Keratinocyte (primary cell): ENCODE measurements at regions not wholly inside any gene's neighbourhood (a gene's known extent, or its start where the extent isn't known, plus 50 kb on each side); places are given as distances from the start of the nearest gene placed in this dataset.

Experiments used
- DNase-seq: peaks from one replicate; pipeline ENCODE4 v3.0.0-alpha.2; 2011; ENCODE audit warnings: low read depth, missing footprints, low spot score
- FAIRE-seq: peaks from 2 replicates; lab custom pipeline; 2011; peaks lifted over from hg19 to GRCh38; lab: Jason Lieb, UNC
- H2AFZ ChIP-seq: 2 replicates; pipeline ENCODE4 v1.6.0; 2012; ENCODE audit warnings: low read length, control low read depth, inconsistent platforms; ENCODE audit not compliant: control insufficient read depth
- H3K27ac ChIP-seq: 2 replicates; pipeline ENCODE4 v1.5.1; 2011; ENCODE audit warnings: low read length; ENCODE audit not compliant: control insufficient read depth, insufficient read depth
- H3K27me3 ChIP-seq: 3 replicates; pipeline ENCODE4 v1.6.0; 2011; ENCODE audit warnings: low read length; ENCODE audit not compliant: control insufficient read depth, insufficient read depth; ENCODE audit errors: extremely low read depth
- H3K36me3 ChIP-seq, 2 experiments: 2 replicates in 1 of 2; 3 replicates in 1 of 2; pipeline ENCODE4 v1.5.1; 2011; ENCODE audit warnings: low read length in 2 of 2, mild to moderate bottlenecking in 1 of 2; ENCODE audit not compliant: control insufficient read depth in 2 of 2, insufficient read depth in 2 of 2; ENCODE audit errors: extremely low read depth in 1 of 2
- H3K4me1 ChIP-seq: 3 replicates; pipeline ENCODE4 v1.5.1; 2011; ENCODE audit warnings: low read length; ENCODE audit not compliant: control insufficient read depth, insufficient read depth; ENCODE audit errors: extremely low read depth
- H3K4me2 ChIP-seq: 3 replicates; pipeline ENCODE4 v1.6.0; 2011; ENCODE audit warnings: low read depth, low read length; ENCODE audit not compliant: control insufficient read depth, insufficient read depth; ENCODE audit errors: extremely low read depth
- H3K4me3 ChIP-seq, 3 experiments: fragments of 200-600 bp in 1 of 3; sonication (generic) in 1 of 3; 2 replicates in 2 of 3; 3 replicates in 1 of 3; pipeline ENCODE4 v1.5.1; 2011 to 2016; ENCODE audit warnings: low read length in 3 of 3, mild to moderate bottlenecking in 3 of 3, control low read depth in 2 of 3, inconsistent platforms in 1 of 3, low read depth in 1 of 3, mixed read lengths in 1 of 3, mixed run types in 1 of 3, moderate library complexity in 1 of 3; ENCODE audit not compliant: control insufficient read depth in 2 of 3, insufficient read depth in 2 of 3; ENCODE audit errors: extremely low read depth in 1 of 3
- H3K79me2 ChIP-seq: 2 replicates; pipeline ENCODE4 v1.6.0; 2012; ENCODE audit warnings: low read length; ENCODE audit not compliant: control insufficient read depth, insufficient read depth
- H3K9ac ChIP-seq: 3 replicates; pipeline ENCODE4 v1.6.0; 2011; ENCODE audit warnings: low read length; ENCODE audit not compliant: control insufficient read depth, insufficient read depth; ENCODE audit errors: extremely low read depth
- H3K9me1 ChIP-seq: 3 replicates; pipeline ENCODE4 v1.6.0; 2011; ENCODE audit warnings: low read length; ENCODE audit not compliant: control insufficient read depth, insufficient read depth; ENCODE audit errors: extremely low read depth
- H3K9me3 ChIP-seq: 2 replicates; pipeline ENCODE4 v1.5.1; 2012; ENCODE audit warnings: low read depth, low read length; ENCODE audit not compliant: control insufficient read depth
- H4K20me1 ChIP-seq: 3 replicates; pipeline ENCODE4 v1.6.0; 2011; ENCODE audit warnings: low read length; ENCODE audit not compliant: control insufficient read depth, insufficient read depth; ENCODE audit errors: extremely low read depth
- CTCF ChIP-seq, 3 experiments: IDR thresholded peaks in 1 of 3; conservative IDR thresholded peaks in 1 of 3; optimal IDR thresholded peaks in 1 of 3; 2 replicates in 2 of 3; 3 replicates in 1 of 3; pipeline versions ENCODE3 to v1.5.1; 2011; ENCODE audit warnings: low read length in 3 of 3, mild to moderate bottlenecking in 3 of 3, moderate library complexity in 2 of 3, control low read depth in 1 of 3, inconsistent platforms in 1 of 3; ENCODE audit not compliant: insufficient read depth in 2 of 3; ENCODE audit errors: extremely low read depth in 1 of 3
- EZH2 ChIP-seq: IDR thresholded peaks from one replicate; pipeline ENCODE4 v1.6.1; 2012; ENCODE audit warnings: inconsistent platforms, mild to moderate bottlenecking, low read length, moderate library complexity
- dilution Hi-C: fragments of 300-500 bp; cut with MboI; formaldehyde crosslinking; loops from one replicate; pipeline ENCODE4 v1.7.0; 2020; ENCODE audit warnings: low sequenced_read_pairs; ENCODE audit not compliant: extremely low pct_ligation_motif_present

DNA sequence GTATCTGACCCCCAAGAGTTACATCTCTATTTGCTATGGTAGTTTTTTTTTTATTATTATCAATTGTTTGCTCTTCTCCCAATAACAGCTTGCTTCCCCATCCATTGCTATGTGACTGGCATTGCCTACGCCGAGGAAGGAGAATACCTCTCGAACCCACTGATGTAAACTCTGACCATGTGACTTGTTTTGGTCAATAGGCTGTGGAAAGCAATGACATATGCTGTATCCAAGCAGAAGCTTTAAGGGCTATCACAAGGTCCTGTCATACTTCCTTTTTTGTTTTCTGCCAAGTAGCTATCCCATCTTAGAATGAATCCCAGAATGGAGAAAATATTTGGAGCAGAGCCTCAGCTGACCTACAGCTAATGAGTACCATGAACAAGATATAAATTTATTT, 111.0 kb upstream of the FRMD4B start:
- Histone ChIP-seq H4K20me1 (peaks cover 7% of the 10 kb centered on the region), H3K9ac (no peak overlapping the region), H3K36me3 (peaks cover 0 to 2% of the 10 kb centered on the region in 2 experiments), H3K4me3 (no peak overlapping the region), H3K27me3 (no peaks in the 10 kb centered on the region), H3K9me1 (peaks cover 5% of the 10 kb centered on the region), H3K4me2 (no peak overlapping the region), H2AFZ (no peak overlapping the region), H3K9me3 (no peaks in the 10 kb centered on the region), H3K27ac (no peak overlapping the region), H3K4me1 (no peaks in the 10 kb centered on the region), H3K79me2 (peaks cover 93% of the 10 kb centered on the region)
- DNase-seq (no peak), FAIRE-seq (no peak)
- dilution Hi-C loops, result no loop called here
- TF ChIP-seq CTCF (optimal IDR thresholded peaks at IDR 0.05 in 1 of 3, IDR thresholded peaks at IDR 0.05 in 1 of 3, conservative IDR thresholded peaks at IDR 0.05 in 1 of 3; ENCODE audit: extremely low read depth in 1 of 3, insufficient read depth in 2 of 3, low read length in 3 of 3), result no peak
- no peak for TF ChIP-seq EZH2

- no peaks in the 10 kb centered on the region for H3K36me3 ChIP-seq
- H3K9ac ChIP-seq, result no peak overlapping the region
- peaks cover 8% of the 10 kb centered on the region for H4K20me1 ChIP-seq
- dilution Hi-C loops, result no loop called here
- H3K4me2 ChIP-seq, result no peak overlapping the region
- TF ChIP-seq EZH2 (no peak), CTCF (optimal IDR thresholded peaks at IDR 0.05 in 1 of 3, IDR thresholded peaks at IDR 0.05 in 1 of 3, conservative IDR thresholded peaks at IDR 0.05 in 1 of 3; ENCODE audit: extremely low read depth in 1 of 3, insufficient read depth in 2 of 3, low read length in 3 of 3) (no peak)
- no peak for FAIRE-seq
- H3K9me1 ChIP-seq, result no peaks in the 10 kb centered on the region
- H2AFZ ChIP-seq, result no peak overlapping the region
- H3K9me3 ChIP-seq, result no peaks in the 10 kb centered on the region
- no peak overlapping the region for H3K27ac ChIP-seq
- no peak for DNase-seq
- H3K79me2 ChIP-seq, result peaks cover 97% of the 10 kb centered on the region
- no peak overlapping the region for H3K4me3 ChIP-seq
- H3K27me3 ChIP-seq, result no peaks in the 10 kb centered on the region
- H3K4me1 ChIP-seq, result no peaks in the 10 kb centered on the region
These were observed 108.3 kb upstream of the FRMD4B start for GRCh38 chr3:69494185-69494584.
